ENCODE measurements at regions not wholly inside any gene's neighbourhood (a gene's known extent, or its start where the extent isn't known, plus 50 kb on each side); places are given as distances from the start of the nearest gene placed in this dataset.

- no peak for TF ChIP-seq CTCF (IDR thresholded peaks at IDR 0.05; ENCODE audit: insufficient read depth, low read length)
- TF ChIP-seq REST (IDR thresholded peaks at IDR 0.05; ENCODE audit: insufficient replicate concordance, low read depth) = no peak
- TF ChIP-seq POLR2AphosphoS5 (IDR thresholded peaks at IDR 0.05; ENCODE audit: low read depth) = no peak
Measured at GRCh38 chr1:55723001-55723400, 507.8 kb upstream of the USP24 start.
